ENCODE measurements at regions not wholly inside any gene's neighbourhood (a gene's known extent, or its start where the extent isn't known, plus 50 kb on each side); places are given as distances from the start of the nearest gene placed in this dataset.

DNA sequence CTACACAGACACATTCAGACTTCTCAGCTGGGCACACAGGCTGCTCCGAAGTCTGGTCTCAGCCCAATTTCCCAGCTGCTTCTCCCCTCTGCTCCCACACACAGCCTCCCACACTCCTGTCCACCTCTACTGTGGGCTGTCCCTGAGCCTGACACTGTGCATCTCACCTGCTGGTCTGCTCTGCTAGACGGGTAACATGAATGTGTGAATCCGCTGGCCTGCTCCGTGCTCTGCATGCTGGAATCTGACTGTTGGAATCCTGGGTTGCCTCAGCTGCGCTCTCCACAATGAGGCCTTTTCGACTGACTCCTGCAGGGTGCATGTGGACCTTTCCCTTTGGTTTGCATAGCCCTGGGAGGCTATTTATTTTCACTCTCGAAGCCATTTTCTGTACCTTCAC lies 489.5 kb upstream of the B3GAT1 start (continued):
- TF ChIP-seq, protein P1, sequence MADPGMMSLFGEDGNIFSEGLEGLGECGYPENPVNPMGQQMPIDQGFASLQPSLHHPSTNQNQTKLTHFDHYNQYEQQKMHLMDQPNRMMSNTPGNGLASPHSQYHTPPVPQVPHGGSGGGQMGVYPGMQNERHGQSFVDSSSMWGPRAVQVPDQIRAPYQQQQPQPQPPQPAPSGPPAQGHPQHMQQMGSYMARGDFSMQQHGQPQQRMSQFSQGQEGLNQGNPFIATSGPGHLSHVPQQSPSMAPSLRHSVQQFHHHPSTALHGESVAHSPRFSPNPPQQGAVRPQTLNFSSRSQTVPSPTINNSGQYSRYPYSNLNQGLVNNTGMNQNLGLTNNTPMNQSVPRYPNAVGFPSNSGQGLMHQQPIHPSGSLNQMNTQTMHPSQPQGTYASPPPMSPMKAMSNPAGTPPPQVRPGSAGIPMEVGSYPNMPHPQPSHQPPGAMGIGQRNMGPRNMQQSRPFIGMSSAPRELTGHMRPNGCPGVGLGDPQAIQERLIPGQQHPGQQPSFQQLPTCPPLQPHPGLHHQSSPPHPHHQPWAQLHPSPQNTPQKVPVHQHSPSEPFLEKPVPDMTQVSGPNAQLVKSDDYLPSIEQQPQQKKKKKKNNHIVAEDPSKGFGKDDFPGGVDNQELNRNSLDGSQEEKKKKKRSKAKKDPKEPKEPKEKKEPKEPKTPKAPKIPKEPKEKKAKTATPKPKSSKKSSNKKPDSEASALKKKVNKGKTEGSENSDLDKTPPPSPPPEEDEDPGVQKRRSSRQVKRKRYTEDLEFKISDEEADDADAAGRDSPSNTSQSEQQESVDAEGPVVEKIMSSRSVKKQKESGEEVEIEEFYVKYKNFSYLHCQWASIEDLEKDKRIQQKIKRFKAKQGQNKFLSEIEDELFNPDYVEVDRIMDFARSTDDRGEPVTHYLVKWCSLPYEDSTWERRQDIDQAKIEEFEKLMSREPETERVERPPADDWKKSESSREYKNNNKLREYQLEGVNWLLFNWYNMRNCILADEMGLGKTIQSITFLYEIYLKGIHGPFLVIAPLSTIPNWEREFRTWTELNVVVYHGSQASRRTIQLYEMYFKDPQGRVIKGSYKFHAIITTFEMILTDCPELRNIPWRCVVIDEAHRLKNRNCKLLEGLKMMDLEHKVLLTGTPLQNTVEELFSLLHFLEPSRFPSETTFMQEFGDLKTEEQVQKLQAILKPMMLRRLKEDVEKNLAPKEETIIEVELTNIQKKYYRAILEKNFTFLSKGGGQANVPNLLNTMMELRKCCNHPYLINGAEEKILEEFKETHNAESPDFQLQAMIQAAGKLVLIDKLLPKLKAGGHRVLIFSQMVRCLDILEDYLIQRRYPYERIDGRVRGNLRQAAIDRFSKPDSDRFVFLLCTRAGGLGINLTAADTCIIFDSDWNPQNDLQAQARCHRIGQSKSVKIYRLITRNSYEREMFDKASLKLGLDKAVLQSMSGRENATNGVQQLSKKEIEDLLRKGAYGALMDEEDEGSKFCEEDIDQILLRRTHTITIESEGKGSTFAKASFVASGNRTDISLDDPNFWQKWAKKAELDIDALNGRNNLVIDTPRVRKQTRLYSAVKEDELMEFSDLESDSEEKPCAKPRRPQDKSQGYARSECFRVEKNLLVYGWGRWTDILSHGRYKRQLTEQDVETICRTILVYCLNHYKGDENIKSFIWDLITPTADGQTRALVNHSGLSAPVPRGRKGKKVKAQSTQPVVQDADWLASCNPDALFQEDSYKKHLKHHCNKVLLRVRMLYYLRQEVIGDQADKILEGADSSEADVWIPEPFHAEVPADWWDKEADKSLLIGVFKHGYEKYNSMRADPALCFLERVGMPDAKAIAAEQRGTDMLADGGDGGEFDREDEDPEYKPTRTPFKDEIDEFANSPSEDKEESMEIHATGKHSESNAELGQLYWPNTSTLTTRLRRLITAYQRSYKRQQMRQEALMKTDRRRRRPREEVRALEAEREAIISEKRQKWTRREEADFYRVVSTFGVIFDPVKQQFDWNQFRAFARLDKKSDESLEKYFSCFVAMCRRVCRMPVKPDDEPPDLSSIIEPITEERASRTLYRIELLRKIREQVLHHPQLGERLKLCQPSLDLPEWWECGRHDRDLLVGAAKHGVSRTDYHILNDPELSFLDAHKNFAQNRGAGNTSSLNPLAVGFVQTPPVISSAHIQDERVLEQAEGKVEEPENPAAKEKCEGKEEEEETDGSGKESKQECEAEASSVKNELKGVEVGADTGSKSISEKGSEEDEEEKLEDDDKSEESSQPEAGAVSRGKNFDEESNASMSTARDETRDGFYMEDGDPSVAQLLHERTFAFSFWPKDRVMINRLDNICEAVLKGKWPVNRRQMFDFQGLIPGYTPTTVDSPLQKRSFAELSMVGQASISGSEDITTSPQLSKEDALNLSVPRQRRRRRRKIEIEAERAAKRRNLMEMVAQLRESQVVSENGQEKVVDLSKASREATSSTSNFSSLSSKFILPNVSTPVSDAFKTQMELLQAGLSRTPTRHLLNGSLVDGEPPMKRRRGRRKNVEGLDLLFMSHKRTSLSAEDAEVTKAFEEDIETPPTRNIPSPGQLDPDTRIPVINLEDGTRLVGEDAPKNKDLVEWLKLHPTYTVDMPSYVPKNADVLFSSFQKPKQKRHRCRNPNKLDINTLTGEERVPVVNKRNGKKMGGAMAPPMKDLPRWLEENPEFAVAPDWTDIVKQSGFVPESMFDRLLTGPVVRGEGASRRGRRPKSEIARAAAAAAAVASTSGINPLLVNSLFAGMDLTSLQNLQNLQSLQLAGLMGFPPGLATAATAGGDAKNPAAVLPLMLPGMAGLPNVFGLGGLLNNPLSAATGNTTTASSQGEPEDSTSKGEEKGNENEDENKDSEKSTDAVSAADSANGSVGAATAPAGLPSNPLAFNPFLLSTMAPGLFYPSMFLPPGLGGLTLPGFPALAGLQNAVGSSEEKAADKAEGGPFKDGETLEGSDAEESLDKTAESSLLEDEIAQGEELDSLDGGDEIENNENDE (IDR thresholded peaks at IDR 0.05; ENCODE audit: low read depth, low read length) = no peak
